ENCODE measurements at regions not wholly inside any gene's neighbourhood (a gene's known extent, or its start where the extent isn't known, plus 50 kb on each side); places are given as distances from the start of the nearest gene placed in this dataset.
"Not testable (repeated sequence)": the region's sequence is repeated elsewhere in the genome, so short reads cannot be mapped to it uniquely, and the experiment has no call there.

DNA sequence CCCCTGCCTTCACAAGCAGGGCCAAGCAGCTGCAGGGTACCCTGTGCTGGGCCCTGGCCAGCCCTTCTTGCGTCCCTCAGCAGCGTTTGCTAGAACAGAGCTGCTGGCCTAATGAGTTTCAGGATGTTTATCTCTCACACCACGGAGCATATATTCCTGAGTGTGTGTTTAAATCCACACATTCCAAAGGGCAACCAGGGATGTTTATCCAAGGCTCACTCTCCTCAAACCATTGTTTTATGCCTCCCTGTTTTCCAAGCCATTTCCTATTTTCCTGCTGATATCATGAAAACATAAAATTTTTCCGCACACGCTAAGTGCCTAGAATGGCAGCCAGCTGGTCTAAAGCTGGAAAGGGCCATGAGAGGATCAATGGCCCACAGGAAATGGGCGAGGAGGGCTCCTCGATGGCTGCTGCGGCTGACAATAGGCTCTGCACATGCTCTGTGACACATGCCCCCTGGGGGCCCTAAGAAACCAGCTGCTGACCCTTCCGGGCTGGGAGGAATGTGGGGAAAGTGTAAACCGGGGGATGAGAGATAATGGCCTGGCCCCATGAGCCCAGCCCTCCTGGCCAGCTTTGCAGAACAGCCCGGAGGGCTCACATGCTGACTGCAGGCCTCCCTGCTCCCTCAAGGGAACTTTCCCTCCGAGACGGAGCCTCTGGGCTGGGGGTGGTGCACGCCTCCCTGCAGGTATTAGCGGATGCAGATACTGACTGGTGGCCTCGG lies 194.0 kb downstream of the NDUFA10 start:
- DNase-seq, result peak; percentile 4

DNA sequence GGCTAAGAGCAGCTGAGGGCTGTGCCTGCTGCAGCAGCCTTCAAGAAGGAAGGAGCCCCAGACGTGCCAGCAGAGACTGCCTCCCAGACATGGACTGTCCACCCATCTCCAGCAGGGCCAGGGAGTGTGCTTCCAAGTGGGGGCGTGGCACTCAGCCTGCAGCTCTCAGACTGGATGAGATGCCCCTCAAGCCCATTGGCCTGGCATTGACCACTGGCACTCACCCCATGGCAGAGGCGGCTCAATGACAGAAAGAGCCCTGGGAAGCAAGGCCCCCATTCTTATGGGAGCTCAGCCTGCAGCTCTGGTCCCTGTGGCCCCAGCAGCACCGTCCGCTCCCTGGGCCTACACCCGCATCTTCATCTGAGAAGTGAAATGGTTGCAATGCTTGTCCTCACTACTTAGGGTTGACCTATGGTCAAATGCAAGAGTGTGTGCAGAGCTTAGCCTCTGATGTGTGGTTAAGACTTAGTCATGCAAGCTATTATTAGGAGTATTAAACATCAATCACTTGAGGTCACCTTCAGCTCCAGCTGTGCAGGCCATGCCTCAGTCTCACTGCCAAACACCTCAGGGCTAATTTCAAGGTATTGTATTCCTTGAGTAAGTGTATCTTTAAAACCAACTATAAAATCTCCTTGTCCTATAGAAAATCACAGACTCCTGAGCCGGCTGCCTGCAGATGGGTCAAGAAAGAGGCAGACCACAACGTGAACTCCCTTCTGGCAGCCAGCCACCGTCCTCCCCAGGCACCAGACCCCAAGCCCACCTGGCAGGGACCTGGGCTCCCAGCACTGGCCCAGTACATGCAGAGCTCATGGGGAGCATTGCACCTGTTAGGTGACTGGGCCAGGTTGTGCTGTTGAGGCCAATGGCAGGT lies 194.8 kb downstream of the NDUFA10 start:
- no peak for DNase-seq

DNA sequence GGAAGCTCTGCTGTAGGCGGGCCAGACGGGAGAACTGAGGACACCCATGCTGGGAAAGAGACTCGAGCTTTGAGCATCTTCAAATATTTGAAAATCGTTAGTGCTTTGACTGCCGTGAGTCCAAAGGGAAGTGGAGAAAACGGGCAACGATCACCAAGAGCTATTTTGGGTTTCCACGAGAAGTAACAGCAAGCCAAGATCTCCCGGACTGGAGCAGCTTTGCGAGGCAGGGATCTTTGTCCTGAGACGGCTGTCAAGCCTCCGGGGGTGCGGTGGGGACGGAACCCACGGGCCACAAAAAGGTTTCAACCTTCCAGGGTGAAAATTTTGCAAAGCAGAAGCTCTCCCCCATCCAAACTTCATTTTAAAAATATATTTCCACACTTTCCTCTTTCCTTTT lies 195.8 kb downstream of the NDUFA10 start:
- no peak for DNase-seq

DNA sequence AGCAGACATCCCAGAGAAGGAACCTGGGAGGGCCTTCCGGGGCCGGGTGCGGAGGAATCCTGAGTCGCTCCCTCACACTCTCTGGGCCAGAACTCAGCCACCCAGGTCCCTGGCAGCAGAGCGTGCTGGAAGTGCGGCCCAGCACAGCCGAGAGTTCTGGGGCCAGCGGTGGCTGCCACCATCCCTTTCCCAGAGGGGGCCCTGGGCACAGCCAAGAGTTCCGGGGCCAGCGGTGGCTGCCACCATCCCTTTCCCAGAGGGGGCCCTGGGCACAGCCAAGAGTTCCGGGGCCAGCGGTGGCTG lies 196.2 kb downstream of the NDUFA10 start:
- not testable (repeated sequence) for DNase-seq

DNA sequence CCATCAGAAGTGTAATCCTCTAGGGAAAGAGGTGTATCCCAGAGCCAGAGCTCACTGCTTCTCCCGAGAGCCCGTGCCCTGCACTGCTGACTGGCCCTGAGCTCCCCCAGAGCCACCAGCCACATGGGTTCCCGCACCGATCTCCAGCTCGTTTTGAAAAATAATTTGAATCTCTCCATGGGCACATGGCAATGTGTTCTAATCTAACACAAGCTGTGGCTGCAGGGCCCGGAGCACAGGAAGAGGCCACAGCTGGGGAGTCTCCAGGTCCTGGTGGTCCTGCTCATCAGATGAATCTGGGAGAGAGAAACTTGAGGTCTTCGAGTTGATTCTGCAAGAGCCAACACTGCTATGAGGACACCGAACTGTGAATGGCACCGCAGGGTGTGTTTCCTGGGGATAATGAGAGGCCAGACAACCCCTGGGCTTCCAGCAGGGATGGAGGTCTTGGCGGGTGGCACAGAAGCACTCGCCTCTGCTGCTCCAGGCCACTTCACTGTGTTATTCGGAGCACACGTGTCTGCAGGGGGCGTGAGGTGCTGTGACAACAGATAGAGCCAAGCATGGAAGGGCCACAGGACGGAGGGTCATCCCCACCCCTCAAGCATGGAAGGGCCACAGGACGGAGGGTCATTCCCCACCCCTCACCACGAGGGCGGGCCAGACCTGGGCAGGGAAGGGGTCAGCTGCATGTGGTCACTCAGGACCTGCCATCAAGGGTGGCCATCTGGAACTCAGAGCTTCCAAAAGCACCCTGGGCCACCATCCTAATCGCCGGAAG lies 196.8 kb downstream of the NDUFA10 start:
- DNase-seq, result no peak

DNA sequence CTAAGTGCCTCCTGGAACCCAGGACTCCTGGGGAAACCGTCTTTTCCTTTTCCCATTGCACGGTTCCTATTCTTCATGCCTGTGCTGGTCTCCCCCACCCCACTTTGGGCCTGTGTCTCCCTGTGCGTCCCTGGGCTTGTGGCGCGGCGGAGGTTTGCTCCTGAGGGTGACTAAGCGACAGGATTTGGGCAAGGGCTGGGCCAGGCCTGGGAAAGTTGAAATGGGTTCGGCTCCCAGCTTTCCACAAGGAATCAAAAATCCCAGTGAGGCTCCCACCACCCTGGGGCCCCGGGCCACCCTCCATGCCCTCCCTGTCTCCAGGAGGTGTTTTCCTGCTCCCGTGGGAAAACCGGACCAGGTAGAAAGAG lies 197.6 kb downstream of the NDUFA10 start:
- DNase-seq, result no peak

DNA sequence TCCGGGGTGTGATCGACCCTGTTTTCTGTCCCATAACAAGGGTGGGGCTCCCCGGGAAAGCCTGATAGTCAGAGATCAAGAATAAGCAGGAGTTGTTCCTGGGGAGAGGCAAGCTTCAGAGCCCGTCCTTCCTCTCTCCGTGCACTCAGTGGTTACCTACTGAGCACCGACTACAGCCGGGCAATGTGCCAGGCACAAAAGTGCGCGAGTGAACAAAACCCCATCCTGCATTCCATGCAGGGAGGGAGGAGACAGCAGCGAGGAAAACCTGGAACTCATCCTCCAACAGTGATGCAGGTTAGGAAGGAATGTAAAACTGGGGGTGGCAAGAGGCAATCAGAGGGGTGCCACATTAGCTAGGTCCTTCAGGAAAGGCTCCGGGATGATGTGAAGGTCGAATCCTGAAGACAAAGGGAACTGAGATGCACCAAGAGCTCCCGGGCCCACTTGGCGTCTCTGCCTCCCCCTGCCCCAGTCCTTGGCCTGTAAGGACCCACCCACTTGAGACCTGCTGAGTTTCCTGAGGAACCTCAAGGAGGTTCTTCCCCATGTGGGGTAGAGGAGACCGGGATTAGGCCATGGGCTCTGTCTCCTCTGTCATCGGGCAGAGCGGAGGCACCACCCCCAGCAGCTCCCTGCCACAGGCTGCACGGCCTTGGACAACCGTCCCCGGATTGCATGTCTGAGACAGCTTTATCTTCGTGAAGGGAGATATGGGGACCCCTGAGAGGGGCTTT lies 198.2 kb downstream of the NDUFA10 start:
- DNase-seq, result no peak

DNA sequence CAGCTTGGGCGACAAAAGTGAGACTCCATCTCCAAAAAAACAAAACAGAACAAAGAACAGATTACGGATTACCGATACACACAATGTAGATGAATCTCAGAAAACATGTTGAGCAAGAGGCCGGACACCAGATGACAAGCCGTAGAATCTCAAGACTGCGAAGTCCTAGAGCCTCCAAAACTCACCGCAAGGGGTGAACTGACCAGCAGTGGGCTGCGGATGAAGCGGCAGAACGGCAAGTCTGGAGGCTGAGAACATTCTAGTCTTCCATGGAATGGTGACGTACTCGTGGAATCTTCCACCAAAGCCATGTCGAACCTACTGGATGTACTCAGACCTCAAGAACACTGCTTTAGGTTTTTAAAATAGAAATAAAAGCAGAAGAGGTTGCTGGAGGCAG lies 198.8 kb downstream of the NDUFA10 start:
- no peak for DNase-seq

DNA sequence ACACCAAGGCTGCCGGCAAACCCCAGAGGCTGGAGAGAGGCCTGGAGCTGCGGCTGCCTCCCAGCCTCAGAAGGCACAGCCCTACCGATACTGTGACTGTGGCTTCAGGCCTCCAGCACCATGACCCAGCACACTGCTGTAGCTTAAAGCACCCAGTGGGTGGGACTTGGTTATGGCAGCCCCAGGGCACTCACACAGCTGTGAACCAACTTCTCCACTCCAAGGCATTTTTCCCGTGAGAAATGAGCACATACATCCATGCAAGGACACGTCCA lies 199.5 kb downstream of the NDUFA10 start:
- no peak for DNase-seq

DNA sequence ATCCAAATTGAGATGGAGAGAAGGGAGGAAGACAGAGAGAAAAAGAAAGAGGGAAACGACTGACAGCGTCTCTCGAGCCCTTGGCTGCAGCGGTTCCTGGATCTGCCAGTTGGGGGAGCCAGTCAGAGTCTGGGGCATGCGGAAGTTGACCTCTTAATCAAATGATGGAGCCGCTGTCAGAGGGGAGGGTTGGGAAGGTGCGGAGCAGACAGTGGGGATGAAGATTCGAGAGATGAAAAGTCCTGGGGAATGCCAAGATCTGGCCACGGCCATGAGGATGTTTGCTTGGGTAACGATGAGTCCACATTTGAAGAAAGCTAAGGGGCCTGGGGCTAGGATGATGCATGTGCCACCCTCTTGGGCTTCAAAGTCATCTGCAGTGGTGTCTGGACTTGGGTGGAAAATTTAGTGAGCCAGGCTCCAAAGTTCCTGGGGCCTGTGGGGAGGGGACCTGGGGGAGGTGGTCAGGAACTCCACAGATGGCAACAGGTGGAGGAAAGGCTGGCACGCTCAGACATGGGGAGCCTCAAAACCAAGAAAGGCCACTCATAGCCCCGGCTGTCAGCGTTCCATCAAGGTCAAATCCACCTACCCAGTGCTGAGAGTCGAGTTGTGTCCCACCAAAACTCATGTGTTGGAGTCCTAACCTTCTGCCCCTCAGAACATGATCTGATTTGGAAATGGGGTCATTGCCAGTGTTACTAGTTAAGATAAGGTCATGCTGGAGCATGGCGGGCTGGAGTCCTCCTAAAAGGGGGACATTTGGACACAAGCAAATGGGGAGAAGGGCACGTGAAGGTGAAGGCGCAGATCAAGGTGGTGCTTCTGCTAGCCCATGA lies 200.1 kb downstream of the NDUFA10 start:
- DNase-seq, result no peak

DNA sequence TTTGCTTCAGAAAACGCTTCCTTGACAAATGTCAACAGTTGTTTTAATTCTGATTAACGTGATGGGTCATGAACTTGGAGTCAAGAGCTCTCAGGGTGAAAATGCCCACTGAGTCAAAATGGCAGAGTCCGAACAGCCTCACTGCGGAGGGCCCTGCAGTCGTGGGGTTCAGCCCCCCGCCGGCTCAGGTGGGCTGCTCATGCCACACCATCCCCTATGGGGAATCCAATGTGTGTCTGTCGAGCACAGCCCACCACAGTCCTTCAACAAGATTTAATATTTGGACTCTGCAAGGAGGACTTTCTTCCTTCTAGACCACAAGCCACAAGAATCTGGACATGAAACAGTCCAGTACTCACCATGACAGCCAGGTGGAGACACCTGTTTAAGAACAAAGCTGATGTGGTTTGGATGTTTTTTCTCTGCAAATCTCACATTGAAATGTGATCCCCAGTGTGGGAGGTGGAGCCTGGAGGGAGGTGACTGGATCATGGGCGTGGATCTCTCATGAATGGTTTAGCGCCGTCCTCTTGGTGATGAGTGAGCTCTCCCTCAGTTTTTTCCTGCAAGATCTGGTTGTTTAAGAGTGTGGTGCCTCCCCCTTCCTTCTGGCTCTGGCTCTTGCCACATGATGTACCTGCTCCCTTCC lies 201.0 kb downstream of the NDUFA10 start:
- no peak for DNase-seq

DNA sequence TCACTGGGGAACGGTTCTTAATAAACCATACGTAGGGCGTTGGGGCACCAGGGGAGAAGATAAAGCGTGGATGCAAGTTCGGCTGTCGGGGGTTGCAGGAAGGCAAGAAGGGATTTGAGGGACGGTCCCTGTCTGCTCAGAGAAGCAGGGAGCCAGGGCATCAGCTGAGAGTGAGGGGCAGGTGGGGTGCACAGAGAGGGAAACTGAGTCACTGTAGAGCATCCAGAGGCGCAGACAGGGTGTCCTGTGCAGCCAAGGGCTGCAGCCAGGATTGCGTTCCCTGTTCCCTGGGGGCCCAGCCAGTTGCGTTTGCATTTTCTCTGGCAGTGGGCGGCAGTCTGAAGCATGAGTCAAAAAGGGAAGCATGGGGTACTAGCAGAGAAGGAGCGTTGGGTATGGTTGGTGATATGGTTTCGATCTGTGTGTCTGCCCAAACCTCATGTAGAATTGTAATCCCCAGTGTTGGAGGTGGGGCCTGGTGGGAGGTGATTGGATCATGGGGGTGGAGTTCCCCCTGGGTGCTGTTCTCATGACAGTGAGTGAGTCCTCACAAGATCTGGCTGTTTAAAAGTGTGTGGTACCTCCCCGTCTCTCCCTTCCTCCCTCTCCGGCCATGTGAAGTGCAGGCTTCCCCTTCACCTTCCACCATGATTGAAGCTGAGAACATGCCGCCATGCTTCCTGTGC lies 202.9 kb downstream of the NDUFA10 start:
- DNase-seq, result no peak

DNA sequence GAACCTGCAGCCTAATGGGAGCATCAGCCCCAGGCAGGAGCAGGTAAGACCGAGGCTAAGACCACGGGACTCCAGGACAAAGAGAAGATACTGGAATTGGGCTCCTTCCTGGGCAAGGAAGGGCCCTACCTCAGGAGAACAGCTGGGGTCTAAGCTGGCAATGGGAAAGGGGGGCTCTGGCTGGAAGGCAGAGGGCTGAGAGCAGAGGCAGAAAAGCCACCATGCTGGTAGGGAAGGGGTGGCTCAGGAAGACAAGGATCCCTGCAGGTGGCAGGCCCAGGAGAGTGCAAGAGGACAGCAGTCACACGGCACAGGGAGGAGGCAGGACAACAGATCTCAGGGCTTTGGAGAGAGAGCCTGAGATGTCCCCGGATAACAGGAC lies 203.5 kb downstream of the NDUFA10 start:
- DNase-seq, result no peak

DNA sequence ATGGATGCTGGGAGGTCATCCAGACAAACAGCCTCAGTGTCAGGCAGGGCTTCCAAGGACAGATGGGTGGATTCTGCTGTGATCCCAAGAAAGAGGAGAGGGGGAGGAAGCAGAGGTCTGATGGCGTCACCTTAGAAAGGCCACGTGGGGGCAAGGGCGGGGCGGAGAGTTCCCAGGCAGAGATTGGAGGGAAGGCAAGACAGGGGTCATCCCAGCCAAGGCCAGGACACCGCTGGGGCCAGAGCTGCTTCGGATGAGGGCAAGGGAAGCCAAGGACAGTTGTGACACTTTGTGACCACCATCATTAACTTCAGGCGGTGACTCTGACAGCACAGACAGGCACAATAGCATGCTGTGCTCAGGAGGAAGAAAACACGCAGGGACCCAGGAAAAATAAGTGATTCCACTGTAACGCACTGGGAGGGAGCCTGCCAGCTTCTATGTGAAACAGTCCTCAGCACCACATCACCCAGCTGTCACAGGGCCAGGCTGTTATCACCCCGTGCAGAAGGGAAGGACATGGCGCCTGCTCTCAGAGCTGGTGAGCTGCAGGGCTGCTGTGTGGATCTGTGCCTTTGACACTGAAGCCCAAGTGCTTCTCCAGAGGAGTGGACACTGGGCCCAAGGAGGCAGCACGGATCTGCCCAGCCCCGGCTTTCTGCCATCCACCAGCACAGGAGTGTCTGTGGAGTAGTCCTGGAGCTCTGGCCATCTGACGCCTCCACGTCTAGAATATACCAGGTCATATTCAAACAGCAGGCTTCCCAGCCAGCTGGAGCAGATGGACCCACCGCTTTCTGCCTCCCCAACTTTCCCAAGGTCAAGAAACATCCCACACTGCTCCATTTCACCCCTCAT lies 204.1 kb downstream of the NDUFA10 start:
- DNase-seq, result no peak

DNA sequence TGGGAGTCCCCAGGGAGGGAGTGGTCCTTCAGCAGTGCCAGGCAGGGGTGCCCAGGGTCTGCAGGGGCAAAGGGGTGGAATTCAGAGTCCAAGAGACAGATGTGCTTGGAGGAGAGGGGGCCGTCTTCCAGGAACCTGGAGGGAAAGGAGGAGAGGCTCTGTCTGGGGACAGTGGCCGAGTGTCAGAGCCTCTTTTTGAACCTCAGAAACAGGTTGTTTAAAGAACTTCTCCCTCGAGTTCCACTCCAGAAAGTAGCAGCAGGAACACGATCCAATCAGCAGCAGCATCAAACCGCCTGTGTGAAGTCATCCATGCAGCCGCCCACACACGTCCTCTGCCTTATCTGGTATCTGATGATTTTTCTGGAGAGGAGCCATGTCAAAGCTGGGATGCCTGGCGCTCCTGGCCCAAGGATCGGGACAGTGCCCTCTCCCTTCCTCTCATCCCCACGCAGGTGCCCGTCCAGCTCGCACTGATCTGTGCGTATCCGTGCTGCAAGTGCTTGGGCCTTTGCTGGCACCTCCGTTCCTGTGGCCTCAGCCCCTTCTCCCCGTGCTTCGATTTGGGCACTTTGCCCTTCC lies 205.1 kb downstream of the NDUFA10 start:
- no peak for DNase-seq

DNA sequence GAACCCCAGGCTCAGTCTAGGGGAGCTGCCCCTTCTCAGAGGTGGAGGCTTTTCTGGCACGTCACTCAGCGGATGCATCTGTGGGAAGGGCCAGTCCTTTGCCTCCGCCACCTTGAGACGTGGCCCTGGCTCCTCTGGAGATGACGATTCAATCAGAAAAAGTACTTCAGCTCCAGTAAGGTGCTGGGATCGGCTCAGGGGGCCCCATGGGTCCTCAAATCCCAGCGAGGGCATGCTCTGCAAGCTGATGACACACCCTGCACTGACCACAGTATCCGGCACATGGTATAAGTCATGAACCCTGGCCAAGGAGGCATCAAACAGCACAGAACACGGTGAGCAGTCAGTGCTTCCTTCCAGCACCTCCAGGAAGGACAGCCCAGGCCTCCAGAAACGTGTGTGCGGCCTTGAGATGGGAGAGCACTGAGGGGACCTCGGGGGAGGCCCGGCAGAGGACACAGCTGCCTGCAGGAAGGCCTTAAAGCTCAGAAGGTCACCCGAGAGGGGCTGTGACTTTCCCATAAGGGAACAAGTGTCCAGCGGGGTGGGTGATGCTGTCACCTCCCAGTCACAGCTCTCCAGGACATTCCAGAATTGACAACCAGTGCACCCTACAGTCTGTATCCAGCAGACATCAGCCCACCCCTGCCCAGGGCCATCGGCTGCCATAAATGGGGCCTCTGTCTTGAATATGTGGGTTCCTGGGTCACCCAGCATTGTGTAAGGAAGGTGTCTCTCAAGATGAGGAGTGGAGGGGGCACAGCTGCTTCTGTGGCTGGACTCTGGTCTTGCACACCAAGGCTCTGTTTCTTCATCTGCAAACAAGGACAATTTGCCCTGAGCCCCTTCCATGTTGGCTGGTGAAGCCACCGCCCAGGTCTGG lies 205.8 kb downstream of the NDUFA10 start:
- DNase-seq, result peak; percentile 14

DNA sequence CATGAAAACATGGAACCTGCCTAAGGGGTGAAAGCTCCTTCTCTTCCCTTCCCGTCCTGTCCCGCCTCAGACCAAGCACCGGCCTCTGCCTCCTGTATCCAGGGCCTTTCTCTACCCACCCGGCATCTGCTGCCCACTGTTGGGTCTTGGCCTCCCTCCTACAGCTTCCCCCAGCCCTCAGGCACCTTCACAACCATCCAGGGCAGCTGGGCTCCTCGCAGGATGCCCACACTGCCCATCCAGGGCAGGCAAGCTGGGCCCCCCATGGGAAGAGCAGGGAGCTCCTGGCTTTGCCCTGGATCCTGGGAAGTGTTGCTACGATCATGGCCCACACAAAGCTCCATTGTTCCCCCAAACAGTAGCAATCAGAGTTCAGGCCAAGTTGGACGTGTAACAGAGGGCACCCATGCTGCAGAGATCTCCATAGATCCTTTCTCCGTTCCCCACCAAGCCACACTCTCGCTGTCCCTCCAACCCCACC lies 206.6 kb downstream of the NDUFA10 start:
- DNase-seq, result no peak

DNA sequence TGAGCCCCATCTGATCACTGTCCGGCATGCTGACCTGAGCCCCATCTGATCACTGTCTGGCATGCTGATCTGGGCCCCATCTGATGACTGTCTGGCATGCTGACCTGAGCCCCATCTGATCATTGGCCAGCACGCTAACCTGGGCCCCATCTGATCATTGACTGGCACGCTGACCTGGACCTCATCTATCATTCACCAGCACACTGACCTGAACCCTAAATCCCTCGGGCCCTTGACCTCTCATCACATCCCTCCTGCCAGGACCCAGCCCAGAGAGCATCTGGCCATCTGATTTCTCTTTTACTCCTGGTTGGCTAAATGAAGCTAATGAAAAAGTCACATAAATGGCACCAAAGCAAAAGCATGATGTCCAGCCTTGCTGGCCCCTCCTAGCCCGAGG lies 207.1 kb downstream of the NDUFA10 start:
- DNase-seq, result no peak

All from EL (cell line).